Stimulated activated CD8-positive, alpha-beta memory T cell treated with anti-CD3 and anti-CD28 coated beads, Interleukin-7, amount 100 ng/mL, for 1 hour (primary cell): ENCODE measurements at regions not wholly inside any gene's neighbourhood (a gene's known extent, or its start where the extent isn't known, plus 50 kb on each side); places are given as distances from the start of the nearest gene placed in this dataset.
A peak's percentile ranks its signal among the peaks of the same experiment; 100 is the strongest.

ENCODE experiments used
- DNase-seq, 2 donors: peaks; one replicate each; pipeline ENCODE4 v3.0.0-alpha.2; 2020; ENCODE audit warnings: low read depth in 2 of 2

DNA sequence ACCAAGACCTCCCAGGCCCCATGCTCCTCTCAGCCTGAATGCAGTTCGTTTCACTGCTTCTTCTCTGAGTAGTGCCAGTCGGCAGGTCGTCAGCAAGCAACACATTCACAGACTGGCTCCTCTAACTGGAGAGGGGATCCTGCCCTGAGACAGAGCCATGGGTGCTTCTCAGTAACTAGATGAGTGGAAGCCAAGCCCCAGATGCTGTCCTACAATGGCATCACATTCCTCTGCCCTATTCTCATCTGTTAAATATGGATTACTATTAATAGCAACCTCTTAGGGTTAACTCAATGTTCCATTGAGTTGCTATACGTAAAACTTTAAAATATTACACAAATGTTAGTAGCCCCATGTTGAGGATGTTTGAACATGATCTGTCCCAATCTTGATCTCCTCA is 84.2 kb upstream of the S1PR1 start:
- no peak for DNase-seq

DNA sequence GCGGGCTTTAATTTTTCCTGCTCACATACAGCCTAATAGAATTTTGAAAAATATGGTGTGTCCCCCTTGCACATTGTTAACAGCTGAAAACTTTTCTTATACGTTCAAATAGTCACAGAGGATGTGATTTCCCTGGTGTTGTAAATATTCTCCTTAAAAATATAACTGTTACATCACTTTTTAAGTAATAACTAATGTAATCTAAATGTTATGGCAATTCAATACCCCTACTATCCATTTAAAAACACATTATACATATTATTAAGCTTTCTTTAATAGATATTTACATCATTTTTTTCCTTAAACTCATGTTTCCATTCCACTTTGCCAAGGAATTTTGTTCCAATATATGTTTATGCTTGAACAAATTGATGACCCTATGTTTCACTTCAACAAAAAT is 85.5 kb upstream of the S1PR1 start:
- DNase-seq, result no peak

DNA sequence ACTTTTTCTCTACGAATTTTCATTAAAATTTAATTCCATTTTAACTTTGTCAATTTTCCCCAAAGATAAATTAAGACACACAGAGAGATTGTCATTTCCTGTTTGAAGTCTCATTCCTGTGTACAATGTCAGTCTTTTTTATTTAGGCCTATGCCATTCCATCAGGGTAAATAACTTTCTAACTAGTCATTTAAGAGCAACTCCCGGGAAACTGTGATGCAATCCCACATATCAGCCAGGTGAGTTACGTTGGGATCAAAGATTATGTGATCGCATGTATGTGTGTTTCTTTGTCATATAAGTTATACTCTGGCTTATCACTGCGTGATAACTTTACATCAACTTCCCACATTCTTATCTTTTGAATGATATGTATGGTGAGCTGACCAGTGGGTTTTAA is 86.1 kb upstream of the S1PR1 start:
- DNase-seq, result no peak

DNA sequence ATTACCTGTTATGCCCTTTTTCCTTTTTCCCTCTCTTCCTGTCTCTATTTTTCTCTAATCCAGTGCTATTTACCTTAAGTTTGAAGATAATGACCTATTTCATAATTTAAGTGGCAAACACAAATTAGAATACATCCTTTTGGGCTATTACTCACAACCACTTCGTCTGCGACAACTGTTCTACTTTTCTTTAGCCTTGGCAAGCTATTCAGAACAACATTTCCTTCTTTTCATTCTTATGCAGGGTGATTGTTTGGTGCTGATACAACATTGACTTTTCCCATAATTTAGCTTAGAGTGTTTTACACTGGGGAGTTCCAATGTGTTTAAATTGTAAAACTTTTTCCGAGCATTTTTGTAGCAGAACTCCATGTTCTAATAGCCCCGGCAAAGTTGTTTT is 86.6 kb upstream of the S1PR1 start:
- no peak for DNase-seq

DNA sequence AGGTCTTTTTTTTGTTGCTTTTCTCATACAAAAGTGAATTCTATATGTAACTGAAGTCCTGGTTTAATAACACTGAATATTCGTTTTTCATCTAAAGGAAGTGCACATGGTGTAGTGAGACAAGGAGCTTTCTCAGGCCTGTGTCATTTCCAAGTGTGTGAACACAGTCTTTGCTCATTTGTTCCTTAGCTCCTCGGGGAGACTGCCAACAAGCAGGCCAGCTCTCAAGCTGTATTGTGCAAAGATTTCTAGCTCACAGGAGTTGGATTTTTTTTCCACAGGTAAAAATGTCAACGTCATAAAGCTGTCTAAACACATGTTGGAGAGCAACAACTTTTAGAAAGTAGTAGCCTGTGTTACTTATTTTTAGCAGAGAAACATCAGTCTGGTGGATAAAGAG is 87.8 kb upstream of the S1PR1 start:
- DNase-seq, result no peak

DNA sequence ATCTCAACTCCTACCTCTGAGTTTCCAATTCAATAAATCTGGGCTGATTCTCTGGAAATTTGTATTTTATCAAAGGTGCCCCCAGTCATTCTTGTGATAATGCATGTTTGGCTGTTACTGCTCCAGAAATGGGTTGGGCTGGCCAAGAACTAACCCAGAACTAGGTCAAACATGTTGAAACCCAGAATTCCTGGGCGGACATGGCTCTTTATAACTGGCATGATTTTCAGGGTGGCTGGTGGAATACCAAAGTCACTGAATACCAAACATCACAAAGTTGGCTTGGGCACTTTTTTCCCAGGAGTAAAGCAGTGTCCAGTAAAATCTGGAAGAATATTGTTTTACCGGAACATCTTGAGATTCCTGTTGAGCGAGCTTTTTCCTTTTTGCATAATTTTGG is 89.4 kb upstream of the S1PR1 start:
- no peak for DNase-seq

DNA sequence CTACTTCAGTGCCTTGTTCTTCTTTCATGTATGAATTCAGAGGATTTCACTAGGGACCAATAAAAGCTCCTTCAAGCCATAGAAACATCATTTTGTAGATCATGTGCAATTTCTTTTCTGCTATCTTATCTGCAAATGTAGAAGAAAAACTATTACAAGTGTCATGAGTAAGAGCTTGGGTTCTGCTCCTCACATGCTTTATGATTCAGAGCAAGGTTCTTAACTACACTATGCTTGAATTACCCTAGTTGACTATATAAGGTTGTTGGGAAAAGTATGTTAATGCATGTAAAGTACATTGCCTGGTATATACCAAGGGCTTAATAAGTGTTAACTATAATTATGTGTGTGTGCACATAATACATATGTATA is 91.4 kb upstream of the S1PR1 start:
- no peak for DNase-seq

DNA sequence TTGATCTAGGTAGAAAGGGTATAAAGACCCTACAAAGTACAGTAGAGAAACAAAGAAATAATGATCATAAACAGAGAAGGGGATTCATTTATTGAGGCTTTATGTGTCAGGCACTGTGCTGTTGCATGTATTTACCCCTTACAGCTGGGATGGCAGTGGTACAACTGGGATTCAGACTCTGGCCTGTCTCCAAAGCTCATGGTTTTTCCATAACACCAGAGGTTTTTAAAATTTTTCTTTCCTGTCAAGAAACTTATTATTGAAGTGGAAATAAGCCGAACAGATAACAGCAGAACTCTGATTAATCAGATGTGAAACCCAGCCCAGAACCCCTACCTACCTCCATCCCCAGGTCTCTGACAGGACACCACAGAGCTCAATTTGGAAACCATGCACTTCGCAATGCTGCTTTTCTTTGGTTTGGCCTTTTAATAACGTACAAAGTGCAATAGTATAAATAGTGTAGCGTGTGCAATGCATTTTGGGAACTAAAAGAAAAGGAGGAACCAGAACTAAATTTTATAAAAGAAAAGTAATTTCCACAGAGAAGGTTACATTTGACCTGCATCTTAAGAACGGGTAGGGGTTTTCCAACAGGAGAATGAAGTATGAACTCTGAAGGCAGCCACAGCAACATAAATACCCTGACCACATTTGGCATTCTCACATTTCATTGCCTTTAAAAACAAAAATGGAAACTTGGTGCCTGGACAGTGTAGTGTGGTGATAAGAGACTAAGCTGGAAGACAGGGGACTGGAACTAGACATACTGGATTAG is 92.0 kb upstream of the S1PR1 start:
- no peak for DNase-seq

DNA sequence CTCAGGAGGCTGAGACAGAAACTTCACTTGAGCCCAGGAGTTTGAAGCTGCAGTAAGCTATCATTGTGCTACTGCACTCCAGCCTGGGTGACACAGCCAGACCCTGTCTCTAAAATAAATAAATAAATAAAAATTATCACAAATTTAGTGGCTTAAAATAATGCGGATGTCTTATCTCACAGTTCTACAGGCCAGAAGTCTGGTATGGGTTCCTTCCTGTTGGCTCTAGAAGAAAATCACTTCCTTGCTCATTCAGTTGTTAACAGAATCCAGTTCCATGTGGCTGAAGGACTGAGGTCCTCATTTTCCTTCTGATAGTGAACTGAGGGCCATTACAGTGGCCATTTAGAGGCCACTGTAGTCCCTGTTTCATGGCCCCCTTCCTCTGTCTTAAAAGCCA is 94.6 kb upstream of the S1PR1 start:
- DNase-seq, result no peak

DNA sequence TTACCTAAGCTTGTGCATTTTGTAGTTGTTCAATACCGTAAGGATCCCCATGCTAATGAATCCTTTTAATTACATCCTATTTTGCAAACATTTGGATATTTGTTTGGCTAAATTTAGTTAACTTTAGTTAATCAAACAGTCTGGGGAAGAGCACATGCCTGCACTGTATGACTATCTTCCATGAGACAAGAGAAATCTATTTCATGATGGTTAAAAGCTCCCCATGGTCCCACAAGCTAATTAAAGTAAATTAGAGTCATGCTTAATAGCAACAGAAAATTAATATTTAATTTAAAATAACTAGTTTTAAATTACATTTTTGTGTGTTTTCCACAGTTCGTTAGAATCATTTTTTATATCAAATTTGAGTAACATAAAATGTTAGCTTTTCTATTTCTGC is 95.4 kb upstream of the S1PR1 start:
- DNase-seq, result no peak

DNA sequence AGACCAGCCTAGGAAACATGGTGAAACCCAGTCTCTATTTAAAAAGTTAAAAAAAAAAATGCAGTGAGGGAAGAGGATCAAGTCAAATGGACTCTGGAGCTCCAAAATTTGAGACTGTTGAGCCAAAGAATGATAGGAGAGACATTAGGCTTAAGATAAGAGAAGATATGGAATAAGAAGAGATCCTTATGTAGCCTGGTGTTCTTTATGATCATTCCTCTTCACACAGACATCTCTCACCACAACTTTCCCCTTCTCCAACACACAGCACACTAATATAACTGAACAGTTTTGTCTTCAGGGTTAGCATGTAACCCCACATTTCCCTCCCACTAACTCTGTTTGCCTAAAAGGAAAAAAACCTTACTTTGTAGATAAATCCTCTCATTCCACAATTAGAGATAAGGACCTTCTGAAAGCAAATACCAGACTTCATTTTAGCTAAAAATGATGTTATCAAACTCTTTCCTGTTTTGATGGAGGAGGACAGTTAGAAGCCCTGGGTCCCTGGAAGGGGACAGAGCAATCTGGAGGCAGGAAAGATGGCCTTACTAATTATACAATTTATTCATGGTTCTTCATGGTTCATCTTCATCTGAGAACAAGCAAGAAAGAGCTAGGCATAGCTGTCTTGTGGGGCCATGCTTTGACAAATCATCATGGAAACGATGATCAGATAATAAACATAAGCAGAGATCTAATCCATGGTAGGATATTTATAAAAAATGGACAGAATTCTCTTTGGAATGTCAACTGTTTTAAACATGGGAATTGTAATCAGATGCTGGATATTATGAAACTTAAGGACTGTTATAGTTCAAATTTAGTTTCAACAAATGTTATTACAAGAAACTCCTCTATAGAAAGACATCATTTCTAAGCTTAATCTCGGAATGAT is 96.7 kb upstream of the S1PR1 start:
- no peak for DNase-seq

DNA sequence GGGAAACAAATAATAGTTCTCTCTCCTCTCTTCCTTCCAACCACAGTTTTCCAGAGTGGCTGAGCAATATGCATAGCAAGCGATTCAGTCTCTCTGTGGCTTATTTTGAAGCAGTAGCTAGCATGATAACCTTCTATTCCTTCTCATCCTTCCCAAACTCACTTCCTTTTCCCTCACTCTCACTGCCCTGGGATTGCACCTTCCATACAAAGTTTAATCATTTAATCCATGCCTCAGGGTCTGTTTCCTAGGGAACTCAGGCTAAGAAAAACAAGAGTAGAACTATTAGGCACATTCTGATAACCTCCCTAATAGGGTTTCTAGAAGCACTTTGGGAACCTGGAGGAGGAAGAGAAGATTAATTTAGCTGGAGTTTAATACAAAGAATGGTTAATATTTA is 97.7 kb upstream of the S1PR1 start:
- DNase-seq, result no peak

DNA sequence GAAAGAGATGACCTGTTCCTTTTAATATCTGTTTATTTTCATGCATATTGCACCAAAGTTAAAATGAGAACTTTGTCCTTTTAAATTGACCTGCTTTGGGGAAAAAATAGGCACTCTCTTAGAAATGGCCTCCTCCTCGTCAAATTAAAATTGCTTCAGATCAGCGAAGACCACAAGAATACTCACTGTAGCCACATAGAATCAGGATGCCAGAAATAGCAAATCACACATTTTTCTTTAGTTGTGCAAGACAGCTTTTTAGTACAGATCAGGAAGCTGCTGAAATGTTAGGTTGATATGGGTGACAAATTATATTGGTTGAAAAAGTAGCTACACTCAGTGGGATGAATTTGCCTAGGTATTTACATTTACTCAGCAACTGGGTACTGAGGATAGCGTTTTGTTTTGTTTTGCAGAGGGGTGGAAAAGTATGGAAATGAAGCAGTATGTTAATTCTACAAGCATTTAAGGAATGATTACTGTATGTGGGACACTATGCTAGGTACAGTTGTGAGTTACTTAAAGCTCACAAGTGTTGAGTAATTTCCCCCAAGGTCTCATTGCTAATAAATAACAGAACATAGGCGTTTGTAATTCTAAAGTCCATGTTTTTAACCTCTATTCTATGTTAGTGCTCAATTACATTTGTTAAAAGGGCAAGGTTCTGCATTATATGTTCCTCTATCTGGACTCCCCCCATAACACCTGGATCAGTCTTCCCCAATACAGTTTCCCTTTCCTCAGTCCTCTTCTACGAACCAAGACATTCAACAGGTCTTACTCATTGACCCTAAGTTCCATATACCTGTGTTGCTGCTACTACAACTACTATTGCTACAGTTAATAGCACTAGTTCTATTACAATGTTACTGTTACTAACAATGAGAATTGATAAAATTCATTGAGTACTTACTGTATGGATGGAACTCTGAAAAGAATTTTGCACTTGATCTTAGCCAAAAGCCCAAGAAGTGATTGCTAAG is 99.4 kb upstream of the S1PR1 start:
- no peak for DNase-seq

DNA sequence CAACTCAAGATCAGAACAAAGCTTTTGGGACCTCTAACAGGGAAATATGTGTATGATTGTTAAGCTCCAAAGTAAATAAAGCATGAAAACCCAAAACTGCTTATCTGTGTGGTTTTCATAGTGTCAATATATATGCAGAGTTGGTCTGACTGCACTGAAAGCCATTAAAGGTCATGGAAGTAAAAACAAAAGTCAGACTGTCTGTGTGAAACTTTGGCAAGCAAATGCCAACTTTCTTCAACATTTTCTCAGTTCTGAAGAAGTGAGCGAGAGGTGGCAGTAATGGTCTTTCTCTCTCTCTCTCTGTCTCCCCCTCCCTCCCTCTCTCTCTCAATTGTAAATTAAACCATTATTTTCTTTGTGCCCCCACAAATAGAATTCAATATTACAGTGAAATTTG is 100.1 kb upstream of the S1PR1 start:
- DNase-seq, result no peak

DNA sequence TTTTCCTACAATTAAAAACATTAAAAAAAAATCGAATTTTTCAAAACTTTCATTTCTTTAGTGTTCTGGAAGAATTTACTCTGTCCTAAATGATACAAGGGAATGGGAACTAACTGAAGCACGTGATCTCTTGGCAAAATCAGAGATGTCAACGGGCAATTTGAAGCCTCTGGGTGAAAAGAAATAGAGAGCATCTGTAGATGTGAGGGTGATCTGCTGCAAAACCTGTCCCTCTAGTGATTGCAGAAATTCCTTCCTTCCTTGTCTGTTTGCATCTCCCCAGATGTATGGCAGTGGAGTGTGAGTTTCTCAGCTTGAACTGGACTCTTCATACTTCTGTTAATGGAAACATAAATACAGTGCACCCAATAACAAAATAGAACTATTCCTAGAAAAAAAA is 100.5 kb upstream of the S1PR1 start:
- no peak for DNase-seq

DNA sequence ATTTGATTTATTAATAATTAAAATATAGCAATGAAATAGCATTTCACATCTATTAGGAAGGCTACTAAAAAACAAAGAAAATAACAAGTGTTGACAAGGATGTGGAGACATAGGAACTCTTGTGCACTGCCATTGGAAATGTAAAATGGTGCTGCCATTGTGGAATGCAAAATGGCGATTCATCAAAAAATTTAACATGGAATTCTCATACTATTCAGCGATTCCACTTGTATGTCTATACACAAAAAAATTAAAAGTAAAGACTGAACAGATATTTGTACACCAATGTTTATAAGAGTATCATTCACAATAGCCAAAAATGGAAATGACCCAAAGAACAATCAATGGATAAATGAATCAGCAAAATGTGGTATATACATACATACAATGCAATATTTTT is 101.3 kb upstream of the S1PR1 start:
- no peak for DNase-seq

DNA sequence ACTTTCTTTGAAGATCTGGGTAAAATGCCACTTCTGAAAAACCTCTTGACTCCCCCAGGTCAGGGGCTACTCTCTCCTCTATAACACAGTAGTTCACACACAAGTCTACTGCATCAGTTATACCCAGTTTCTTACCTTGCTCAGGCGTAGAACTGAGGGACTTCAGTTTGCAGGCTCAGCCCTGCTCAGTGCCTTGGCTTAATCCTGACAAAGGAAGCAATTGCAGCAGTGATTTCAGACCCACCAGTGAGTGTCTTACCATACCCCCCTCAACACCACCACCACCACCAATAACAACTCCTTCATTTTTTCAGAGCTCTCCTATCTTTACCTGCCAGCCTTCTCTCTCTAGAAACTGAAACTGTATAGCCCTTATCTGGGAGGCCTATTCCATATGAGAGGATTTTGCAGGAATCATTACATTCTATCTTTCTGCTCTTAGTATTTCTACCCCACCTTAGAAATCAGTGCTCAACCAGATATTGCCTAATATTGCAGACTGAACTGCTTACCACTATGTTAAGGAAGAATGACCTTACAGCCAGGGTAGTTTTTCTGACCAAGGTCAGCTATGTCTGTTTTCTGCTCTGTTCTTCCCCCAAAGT is 105.5 kb upstream of the S1PR1 start:
- no peak for DNase-seq

DNA sequence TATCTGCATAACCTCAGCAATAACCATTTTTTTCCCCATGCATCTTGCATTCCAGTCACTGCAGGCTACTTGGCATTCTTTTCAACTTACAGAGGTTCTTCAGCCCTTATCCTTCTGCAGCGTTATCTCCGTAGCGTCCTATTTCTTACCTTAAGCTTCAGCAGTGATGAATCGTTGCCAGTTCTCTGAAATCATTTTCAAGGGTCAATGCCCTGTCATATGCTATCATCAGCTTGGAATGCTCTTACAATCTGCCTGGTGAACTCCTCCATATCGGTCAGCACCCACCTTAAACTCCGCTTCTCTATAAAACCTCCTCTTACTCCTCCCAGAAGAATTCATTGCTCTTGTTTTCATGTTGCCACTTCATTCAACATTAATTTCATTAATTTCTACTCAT is 105.1 kb upstream of the DPH5 start:
- DNase-seq, result no peak

DNA sequence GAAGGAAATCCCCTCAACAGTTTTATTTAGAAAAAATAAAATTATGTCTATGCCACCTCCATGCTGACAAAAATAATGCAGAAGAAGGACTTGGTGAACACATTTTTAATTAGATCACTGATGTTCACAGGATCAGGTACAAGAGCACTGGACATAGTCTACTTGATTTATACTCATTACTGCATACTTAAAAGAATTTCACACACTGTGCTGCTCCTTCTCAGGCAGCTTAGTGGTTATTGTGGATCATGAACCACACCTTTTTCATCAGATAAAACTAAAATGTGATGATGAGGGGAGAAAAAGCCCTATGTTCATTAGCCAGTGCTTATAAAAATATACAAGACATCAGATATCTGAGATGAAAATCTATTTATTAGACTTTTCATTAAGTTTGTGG is 103.3 kb upstream of the DPH5 start:
- no peak for DNase-seq

DNA sequence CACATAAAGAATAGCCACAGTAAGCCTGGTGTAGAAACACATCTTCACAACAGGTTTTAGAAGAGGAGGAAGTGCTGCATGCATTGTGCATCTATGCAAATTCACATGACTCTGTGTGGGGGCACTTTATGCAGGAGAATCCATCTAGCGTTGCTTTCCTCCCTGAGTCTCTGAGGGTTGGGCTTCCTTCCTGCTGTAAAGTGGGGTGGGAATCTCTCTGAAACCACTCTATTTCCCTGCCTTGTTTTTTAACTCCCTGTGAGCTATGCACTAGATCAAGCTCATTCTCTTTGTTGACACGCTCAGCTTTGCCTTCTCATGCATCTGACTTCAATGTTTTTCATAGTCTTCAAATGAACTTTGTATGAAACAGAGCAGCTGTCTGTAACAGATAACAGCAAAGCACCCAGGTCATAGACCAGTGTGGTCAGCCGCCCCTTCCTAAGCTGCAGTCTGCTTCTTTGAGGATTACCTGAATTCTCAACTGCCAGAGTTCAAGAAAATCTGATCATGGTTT is 102.7 kb upstream of the DPH5 start:
- DNase-seq, result peak in 1 of 2 donors; percentile 13

DNA sequence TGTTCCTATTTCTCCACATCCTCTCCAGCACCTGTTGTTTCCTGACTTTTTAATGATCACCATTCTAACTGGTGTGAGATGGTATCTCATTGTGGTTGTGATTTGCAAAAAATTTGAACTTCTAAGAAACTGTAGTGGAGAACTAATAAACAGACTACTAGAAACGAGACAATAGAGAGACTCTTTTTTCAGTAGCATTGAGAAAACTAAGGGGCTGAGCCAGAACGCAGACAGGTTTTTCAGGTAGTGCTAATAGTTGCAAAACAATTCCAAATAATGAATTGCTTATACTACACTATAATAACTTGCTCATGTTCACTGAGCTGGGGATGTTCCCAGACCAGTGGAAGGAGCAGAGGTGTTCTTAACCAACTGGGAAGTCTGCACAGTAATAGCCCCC is 98.8 kb upstream of the DPH5 start:
- no peak for DNase-seq
